CD14-positive monocyte (primary cell): ENCODE measurements at regions not wholly inside any gene's neighbourhood (a gene's known extent, or its start where the extent isn't known, plus 50 kb on each side); places are given as distances from the start of the nearest gene placed in this dataset.

ENCODE experiments used
- DNase-seq, 3 donors: peaks; one replicate each; pipeline ENCODE4 v3.0.0-alpha.2; 2011 to 2022
- H2AFZ ChIP-seq: 2 replicates; pipeline ENCODE4 v1.6.0; 2012; ENCODE audit warnings: mild to moderate bottlenecking, low read depth, low read length, inconsistent platforms; ENCODE audit not compliant: insufficient read depth, poor library complexity, severe bottlenecking
- H3K27ac ChIP-seq, 2 donors: 1 replicate in 1 of 2; 2 replicates in 1 of 2; pipeline ENCODE4 v1.5.1; 2012 to 2013; ENCODE audit warnings: low read length in 2 of 2, control low read depth in 1 of 2, inconsistent platforms in 1 of 2, low read depth in 1 of 2, mild to moderate bottlenecking in 1 of 2
- H3K27me3 ChIP-seq, 2 donors: one replicate each; pipeline versions ENCODE4 v1.6.0 to v1.6.1; 2011 to 2013; ENCODE audit warnings: low read length in 2 of 2; ENCODE audit not compliant: control insufficient read depth in 2 of 2, insufficient read depth in 2 of 2
- H3K36me3 ChIP-seq, 2 donors: replicated peaks in 1 of 2; 1 replicate in 1 of 2; 2 replicates in 1 of 2; pipeline versions ENCODE4 v1.5.1 to v1.6.1; 2012 to 2013; ENCODE audit warnings: low read length in 2 of 2, control low read depth in 1 of 2, inconsistent platforms in 1 of 2, mild to moderate bottlenecking in 1 of 2; ENCODE audit not compliant: insufficient read depth in 2 of 2, control insufficient read depth in 1 of 2
- H3K4me1 ChIP-seq, 2 donors: 1 replicate in 1 of 2; 2 replicates in 1 of 2; pipeline versions ENCODE4 v1.5.1 to v1.6.1; 2012 to 2013; ENCODE audit warnings: low read length in 2 of 2, control low read depth in 1 of 2, inconsistent platforms in 1 of 2, mild to moderate bottlenecking in 1 of 2, moderate library complexity in 1 of 2; ENCODE audit not compliant: insufficient read depth in 2 of 2, control insufficient read depth in 1 of 2
- H3K4me2 ChIP-seq: replicated peaks from 2 replicates; pipeline ENCODE3; 2012; ENCODE audit warnings: low read length, moderate library complexity, mild to moderate bottlenecking; ENCODE audit not compliant: poor library complexity, severe bottlenecking; ENCODE audit errors: extremely low read depth
- H3K4me3 ChIP-seq, 3 experiments: fragments of 200-600 bp in 1 of 3; sonication (generic) in 1 of 3; replicated peaks in 1 of 3; 1 replicate in 2 of 3; 2 replicates in 1 of 3; pipeline ENCODE4 v1.5.1; 2011 to 2013; ENCODE audit warnings: low read length in 3 of 3, mild to moderate bottlenecking in 3 of 3, control low read depth in 2 of 3, low read depth in 2 of 3, inconsistent platforms in 1 of 3, moderate library complexity in 1 of 3
- H3K79me2 ChIP-seq: 2 replicates; pipeline ENCODE4 v1.6.0; 2012; ENCODE audit warnings: mild to moderate bottlenecking, control low read depth, inconsistent platforms, low read length, moderate library complexity; ENCODE audit not compliant: insufficient read depth
- H3K9ac ChIP-seq: 2 replicates; pipeline ENCODE4 v1.6.0; 2017; ENCODE audit warnings: low read length, mild to moderate bottlenecking; ENCODE audit not compliant: insufficient read depth, poor library complexity, severe bottlenecking
- H3K9me3 ChIP-seq, 2 donors: replicated peaks in 1 of 2; 1 replicate in 1 of 2; 2 replicates in 1 of 2; pipeline versions ENCODE4 v1.5.1 to v1.6.1; 2012 to 2013; ENCODE audit warnings: low read length in 2 of 2, control low read depth in 1 of 2; ENCODE audit not compliant: control insufficient read depth in 1 of 2, insufficient read depth in 1 of 2
- H4K20me1 ChIP-seq: 2 replicates; pipeline ENCODE4 v1.6.0; 2012; ENCODE audit warnings: mild to moderate bottlenecking, low read length, control low read depth, moderate library complexity; ENCODE audit not compliant: insufficient read depth
- H3K27ac Mint-ChIP-seq, 7 donors: one replicate each; pipeline ENCODE4 v1.8.0; 2020; ENCODE audit warnings: mild to moderate bottlenecking in 7 of 7, mixed read lengths in 7 of 7, moderate library complexity in 6 of 7, inconsistent platforms in 2 of 7
- H3K27me3 Mint-ChIP-seq, 3 donors: one replicate each; pipeline ENCODE4 v1.8.0; 2021 to 2022; ENCODE audit warnings: low read depth in 3 of 3, mild to moderate bottlenecking in 3 of 3, mixed read lengths in 3 of 3, moderate library complexity in 3 of 3, inconsistent platforms in 1 of 3
- H3K36me3 Mint-ChIP-seq, 2 donors: one replicate each; pipeline ENCODE4 v1.8.0; 2020; ENCODE audit warnings: mixed read lengths in 2 of 2, inconsistent platforms in 1 of 2, mild to moderate bottlenecking in 1 of 2
- H3K4me1 Mint-ChIP-seq: one replicate; pipeline ENCODE4 v1.8.0; 2020; ENCODE audit warnings: mild to moderate bottlenecking, mixed read lengths
- H3K4me3 Mint-ChIP-seq, 2 donors: one replicate each; pipeline ENCODE4 v1.8.0; 2020; ENCODE audit warnings: mild to moderate bottlenecking in 2 of 2, mixed read lengths in 2 of 2, moderate library complexity in 1 of 2
- H3K9me3 Mint-ChIP-seq, 7 donors: one replicate each; pipeline ENCODE4 v1.8.0; 2020 to 2022; ENCODE audit warnings: mixed read lengths in 7 of 7, mild to moderate bottlenecking in 6 of 7, moderate library complexity in 6 of 7, inconsistent platforms in 2 of 7
- CTCF ChIP-seq: fragments of 200-600 bp; IDR thresholded peaks from one replicate; pipeline ENCODE4 v1.8.0; 2022; ENCODE audit warnings: antibody characterized with exemption, mild to moderate bottlenecking
- WGBS: methylation state at CpG from one replicate; pipeline ENCODE4 v1.1.5; 2013; ENCODE audit warnings: missing lambda C conversion rate; ENCODE audit not compliant: insufficient coverage; 5-methylcytosine and 5-hydroxymethylcytosine counted together
- intact Hi-C, 2 donors: fragments of 100-400 bp; cut with micrococcal nuclease; formaldehyde crosslinking; loops; one replicate each; pipeline versions ENCODE4 v1.15.0 to v1.15.1; 2023

- no peaks in the 10 kb centered on the region for H4K20me1 ChIP-seq
- TF ChIP-seq CTCF = no peak
- no peak overlapping the region for H3K4me3 ChIP-seq
- no peaks in the 10 kb centered on the region for H3K27me3 ChIP-seq
- 56% methylated on average over 4 of the region's 10 CpGs for WGBS
- no peaks in the 10 kb centered on the region for H3K4me1 ChIP-seq
- H3K27ac ChIP-seq = no peak overlapping the region
- H3K4me2 ChIP-seq = no peak overlapping the region
- no peak overlapping the region for H2AFZ ChIP-seq
- no peaks in the 10 kb centered on the region for H3K36me3 ChIP-seq
- Mint-ChIP-seq H3K36me3 (no peaks in the 10 kb centered on the region), H3K9me3 (peaks cover 0 to 5% (median 2%) of the 10 kb centered on the region in 7 donors), H3K27me3 (peaks cover 0 to 2% (median 0%) of the 10 kb centered on the region in 3 donors), H3K27ac (no peak overlapping the region), H3K4me3 (no peak overlapping the region), H3K4me1 (no peaks in the 10 kb centered on the region)
- H3K79me2 ChIP-seq = no peaks in the 10 kb centered on the region
- DNase-seq = no peak
- H3K9me3 ChIP-seq = no peaks in the 10 kb centered on the region
- no peak overlapping the region for H3K9ac ChIP-seq
- intact Hi-C loops = no loop called here
Observed at GRCh38 chr4:185936650-185937376, 124.8 kb upstream of the SORBS2 start.

- WGBS = 90% methylated on average over 4 of the region's 8 CpGs
- Mint-ChIP-seq H3K27ac (no peak overlapping the region), H3K4me1 (no peaks in the 10 kb centered on the region), H3K9me3 (peaks cover 0 to 5% (median 0%) of the 10 kb centered on the region in 7 donors), H3K4me3 (no peak overlapping the region), H3K36me3 (no peaks in the 10 kb centered on the region), H3K27me3 (no peaks in the 10 kb centered on the region)
- intact Hi-C loops = no loop called here
- Histone ChIP-seq H4K20me1 (no peaks in the 10 kb centered on the region), H2AFZ (no peak overlapping the region), H3K4me1 (no peaks in the 10 kb centered on the region), H3K27me3 (no peaks in the 10 kb centered on the region), H3K36me3 (no peaks in the 10 kb centered on the region), H3K79me2 (no peaks in the 10 kb centered on the region), H3K4me2 (no peak overlapping the region), H3K27ac (no peak overlapping the region), H3K9ac (no peak overlapping the region), H3K4me3 (no peak overlapping the region), H3K9me3 (no peaks in the 10 kb centered on the region)
- DNase-seq = no peak
- no peak for TF ChIP-seq CTCF
Observed at GRCh38 chr4:185938654-185939053, 126.7 kb upstream of the SORBS2 start.
